ENCODE measurements at regions not wholly inside any gene's neighbourhood (a gene's known extent, or its start where the extent isn't known, plus 50 kb on each side); places are given as distances from the start of the nearest gene placed in this dataset.

DNA sequence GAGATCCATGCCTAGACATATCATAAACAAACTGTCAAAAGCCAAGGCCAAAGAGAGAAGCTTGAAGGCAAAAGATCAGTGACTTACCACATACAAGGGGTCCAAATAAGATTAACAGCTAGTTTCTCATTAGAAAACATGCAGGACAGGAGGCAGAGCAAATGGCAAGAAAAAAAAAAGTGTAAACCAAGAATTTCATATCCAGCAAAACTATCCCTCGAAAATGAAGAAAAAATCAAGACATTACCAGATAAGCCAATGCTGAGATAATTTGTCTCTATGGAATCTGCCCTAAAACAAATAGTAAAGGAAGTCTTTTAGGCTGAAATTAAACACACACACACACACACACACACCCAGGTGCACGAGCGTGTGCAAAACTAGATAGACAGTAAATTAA is 99.6 kb upstream of the NSMCE3 start:
- DNase-seq (ENCODE audit: low read depth in 2 of 2): no peak

DNA sequence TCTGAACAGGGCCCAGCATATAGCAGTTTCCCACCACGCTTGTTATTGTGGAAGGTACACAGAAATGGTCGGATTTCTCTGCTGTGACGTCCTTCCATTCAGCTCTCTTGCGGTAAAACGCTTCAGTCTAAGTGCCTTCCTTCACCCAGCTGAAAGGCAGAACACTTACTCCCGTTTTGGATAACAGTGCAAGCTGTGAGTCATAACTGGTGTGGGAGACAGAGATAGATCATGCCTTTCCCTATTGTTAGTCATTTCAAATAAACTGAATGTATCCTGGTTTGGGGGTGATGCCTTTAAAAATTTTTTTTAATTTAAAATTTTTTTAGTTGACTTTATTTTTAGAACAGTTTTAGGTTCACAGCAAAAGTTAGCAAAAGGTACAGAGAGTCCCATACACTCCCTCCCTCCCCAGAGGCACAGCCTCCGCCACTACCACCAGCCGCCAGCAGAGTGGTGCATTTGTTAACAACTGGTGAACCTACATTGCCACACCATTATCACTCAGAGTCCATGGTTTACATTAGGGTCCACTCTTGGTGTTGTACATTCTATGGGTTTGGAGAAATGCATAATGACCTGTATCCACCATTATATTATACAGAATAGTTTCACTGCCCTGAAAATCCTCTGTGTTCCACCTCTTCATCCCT is 94.9 kb upstream of the NSMCE3 start:
- DNase-seq (ENCODE audit: low read depth in 2 of 2): no peak

DNA sequence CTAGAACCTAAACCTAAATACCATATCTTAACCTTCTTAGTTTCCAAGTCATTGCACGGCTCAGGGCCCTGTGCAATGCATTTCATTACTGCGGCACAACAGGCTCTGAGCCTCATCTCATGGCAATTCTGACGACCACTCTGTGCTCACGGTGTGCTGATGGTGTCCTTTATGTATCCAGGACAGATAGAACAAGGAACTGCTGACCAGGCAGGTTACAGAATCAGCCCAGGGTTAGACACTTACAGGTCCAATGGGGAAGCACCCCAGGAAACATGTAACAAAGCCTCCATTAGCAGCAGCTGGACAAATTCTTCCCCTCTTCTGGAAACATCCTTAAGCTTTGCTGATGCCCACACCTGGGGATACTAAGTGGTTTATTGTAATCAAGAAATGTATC is 91.9 kb upstream of the NSMCE3 start:
- no peak for DNase-seq (ENCODE audit: low read depth in 2 of 2)

DNA sequence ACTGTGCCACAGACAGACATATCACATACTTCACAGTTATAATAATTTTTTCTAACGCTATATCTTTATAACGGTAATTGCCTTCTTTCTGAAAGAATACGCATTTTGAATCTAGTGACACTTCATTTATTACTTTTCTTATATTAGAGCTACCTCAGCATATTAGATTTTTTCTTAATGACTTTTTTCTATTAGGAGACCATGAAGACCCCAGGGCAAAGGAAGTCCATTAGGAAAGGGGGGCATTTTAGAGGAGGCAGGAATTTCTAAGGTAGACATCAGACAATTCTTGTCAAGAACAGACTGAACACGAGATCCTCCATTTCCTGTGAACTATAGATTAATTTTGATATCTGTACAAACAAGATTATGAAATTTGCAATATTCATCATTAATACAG is 90.5 kb upstream of the NSMCE3 start:
- DNase-seq (ENCODE audit: low read depth in 2 of 2): no peak

DNA sequence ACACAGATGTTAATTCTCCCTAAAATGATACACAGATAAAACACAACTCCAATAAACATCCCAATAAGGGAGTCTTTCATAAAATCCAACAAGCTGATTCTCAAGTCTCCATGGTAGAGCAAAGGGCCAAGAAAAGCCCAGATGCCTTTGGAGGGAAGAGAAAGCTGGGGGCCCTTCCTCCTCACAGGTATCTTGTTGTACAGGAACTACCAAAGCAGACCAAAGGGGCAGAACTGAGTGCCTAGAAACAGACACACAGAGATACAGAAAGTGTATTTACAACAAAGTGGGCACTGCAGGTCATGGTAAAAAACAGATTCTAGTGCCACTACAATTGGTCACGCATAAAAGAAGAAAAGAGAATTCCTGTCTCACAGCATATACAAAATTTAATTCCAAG is 87.2 kb upstream of the NSMCE3 start:
- no peak for DNase-seq (ENCODE audit: low read depth in 2 of 2)

DNA sequence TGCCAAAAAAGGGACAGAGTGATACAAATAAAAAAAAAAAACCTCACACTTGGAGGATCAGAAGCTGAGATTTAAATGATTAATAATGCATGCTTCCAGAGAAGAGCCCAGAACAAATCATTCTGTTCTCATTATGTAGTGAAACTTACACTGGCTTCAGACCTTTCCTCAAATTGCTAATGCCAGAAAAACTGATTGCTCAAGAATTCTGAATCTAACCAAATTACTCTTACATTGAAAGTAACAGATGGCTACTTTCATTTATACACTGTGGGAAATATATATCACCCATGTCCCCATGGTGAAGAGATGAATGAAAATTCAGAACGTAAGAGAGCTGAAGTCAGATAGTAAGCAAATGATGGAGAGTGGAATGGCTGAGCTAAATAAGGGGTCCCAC is 85.9 kb upstream of the NSMCE3 start:
- DNase-seq (ENCODE audit: low read depth in 2 of 2): no peak

DNA sequence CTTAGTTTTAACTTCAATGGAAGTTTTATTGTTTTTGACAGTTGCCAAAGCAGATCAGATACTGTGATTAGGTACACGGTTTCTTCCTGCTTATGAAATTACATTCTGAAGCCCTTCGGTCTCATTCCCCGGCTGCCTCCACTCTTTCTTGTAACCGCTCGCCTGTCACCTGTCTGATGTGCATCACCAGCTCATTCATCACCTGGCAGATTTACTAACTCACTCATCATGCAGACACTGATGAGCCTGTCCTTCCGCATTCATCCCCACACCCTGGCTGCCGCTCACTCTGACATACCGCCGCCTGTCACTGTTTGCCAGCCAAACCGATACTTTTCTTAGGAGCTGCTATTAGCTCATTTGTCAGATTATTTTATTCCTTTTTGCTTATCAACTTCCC is 82.8 kb upstream of the NSMCE3 start:
- DNase-seq (ENCODE audit: low read depth in 2 of 2): no peak

DNA sequence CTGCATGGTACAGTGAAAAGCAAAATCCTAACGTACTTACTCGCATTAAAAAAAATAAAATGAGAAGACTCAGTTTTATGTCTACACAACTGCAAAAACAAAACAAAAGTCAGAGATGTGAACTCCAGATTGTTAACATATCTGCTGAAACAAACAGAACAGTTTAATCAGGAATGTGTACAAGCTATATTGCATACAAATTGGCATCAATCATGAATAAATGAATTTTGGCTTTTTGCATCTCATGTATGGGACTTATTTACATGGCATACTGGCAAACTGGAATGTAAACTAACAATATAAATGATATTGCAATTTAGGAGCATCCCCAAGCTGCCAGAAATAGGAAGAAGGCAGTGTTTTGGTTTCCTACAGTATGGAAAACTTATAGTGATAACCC is 79.6 kb upstream of the NSMCE3 start:
- no peak for DNase-seq (ENCODE audit: low read depth in 2 of 2)

DNA sequence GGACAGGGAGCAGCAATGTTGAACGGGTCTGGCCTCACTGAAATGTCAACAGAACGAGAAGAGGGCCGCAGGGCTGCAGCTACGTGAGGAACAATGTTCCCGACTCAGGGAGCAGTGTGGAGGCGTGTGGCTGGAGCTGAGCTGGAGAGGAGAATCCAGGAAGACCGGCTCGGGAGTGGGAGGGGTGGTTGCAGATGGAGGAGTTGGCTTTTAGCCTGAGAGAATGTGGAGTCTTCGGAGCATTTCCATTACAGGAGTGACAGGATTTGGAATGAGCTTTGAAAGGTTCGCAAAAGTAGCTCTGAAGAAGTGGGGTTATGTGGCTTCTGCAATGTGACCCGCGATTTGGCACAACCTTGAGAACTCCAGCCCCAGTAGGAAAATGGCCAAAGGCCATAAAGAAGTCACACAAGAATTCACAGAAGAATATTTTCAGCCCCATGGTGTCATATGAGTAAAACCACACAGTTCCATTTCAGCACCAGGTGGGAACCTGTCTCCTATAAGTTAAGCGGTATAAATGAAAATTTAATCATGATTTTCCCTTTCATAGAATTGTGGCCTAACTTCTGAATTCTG is 78.8 kb upstream of the NSMCE3 start:
- DNase-seq (ENCODE audit: low read depth in 2 of 2): no peak

DNA sequence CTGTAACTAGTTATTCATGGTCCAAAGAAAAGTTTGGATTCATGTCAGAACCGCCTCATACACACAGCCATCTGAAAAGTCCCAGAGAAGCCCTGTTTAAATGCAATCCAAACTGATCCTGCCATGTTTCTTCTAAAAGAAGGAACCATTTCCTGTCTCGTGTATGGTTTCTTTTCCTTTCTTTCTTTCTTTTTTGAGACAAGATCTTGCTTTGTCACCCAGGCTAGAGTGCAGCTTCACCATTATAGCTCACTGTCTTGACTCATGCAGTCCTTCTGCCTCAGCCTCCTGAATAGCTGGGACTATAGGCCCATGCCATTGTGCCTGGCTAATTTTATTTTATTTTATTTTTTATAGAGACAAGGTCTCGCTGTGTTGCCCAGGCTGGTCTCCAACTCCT is 77.4 kb upstream of the NSMCE3 start:
- DNase-seq (ENCODE audit: low read depth in 2 of 2): no peak

DNA sequence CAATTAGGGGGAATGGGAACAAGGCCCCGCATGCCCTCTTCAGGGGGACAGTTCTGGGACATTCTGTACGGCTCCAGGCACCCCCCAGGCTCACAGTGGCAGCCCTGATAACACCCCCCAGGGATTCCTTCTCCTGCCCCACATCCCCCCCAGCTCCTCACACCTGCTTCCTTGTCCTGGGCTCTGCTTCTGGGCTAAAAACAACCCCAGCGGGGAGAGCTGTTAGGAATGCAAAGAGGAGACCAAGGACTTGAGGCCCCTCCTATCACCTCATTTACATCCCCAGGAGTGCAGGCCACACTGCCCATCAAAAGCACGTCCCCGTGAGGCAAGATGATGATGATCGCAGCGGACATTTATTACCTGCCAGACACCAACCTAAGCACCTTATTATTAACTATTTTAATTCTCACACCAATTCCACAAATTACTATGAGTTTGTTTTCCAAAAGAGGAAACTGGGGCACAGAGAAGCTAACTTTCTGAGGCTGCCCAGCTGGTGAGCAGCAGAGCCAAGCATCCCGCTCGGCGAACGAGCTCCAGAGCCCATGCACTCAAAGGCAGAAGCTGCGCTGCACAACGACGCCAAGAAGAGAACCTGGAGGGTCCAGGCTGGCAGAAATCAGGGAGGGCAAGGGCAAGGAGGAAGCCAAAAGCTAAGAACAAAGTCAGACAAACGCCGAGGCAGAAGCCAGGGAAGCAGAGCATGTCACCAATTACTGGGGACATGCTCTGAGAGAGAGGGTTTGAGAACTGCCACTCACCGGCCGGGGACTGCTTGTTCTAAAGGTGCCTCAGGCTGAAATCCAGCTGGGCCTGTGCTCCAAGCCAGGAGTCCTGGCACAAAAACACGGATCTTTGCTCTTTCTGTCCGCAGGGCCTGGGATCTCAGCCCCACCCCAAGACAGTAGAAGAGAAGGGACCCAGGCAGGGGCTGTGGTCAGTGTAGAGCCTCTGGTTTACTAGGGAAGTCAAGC is 76.2 kb upstream of the NSMCE3 start:
- no peak for DNase-seq (ENCODE audit: low read depth in 2 of 2)

DNA sequence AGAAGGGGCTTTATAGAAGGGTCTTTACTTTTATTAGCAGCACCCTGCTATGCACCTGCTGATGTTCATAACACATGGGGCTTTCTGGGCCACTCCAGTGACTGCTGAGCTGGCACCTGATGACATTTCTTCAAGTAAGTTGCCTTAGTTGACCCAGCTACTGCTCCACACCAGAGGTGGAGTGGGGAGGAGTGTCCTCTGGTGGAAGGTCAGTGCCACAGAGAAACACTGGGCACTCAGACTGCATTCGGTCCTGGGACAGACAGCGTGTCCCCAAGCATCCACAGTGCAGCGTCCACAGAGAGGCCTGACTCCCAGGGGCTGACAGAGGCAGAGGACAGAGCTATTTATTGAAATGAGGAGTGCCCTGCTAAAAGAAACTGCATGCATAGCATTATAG is 74.9 kb upstream of the NSMCE3 start:
- no peak for DNase-seq (ENCODE audit: low read depth in 2 of 2)

DNA sequence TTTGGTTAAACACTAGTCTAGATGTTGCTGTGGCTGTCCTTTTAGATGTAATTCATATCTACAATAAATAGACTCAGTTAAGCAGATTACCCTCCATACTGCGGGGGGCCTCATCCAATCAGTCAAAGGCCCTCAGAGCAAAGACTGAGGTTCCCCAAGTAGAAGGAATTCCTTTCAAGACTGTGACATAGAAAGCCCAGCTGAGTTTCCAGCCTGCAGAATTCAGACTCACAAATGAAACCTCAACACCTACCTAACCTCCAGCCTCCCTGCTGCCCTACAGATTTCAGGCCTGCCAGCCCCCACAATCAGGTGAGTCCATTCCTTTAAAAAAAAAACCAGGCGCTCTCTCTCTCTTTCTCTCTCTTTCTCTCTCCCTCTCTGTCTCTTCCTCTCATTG is 73.6 kb upstream of the NSMCE3 start:
- no peak for DNase-seq (ENCODE audit: low read depth in 2 of 2)

DNA sequence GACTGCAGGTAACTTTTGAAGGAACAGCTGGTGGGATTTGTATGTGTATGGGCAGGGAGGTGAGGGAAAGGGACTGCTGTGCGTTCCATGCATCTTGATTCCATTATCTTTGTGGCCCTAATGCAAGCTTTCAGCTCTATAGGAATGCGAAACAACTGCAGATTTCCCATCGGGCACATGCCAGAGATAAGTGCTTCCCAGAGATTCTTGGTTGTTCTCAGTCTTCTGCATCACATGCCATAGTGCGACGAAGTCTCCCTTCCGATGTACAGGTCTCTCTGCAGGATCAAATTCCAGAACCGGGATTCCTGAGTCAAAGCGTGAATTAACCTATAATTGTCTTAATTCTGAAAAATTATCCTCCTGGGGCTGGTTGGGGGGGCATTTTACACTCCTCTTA is 72.6 kb upstream of the NSMCE3 start:
- DNase-seq (ENCODE audit: low read depth in 2 of 2): no peak

DNA sequence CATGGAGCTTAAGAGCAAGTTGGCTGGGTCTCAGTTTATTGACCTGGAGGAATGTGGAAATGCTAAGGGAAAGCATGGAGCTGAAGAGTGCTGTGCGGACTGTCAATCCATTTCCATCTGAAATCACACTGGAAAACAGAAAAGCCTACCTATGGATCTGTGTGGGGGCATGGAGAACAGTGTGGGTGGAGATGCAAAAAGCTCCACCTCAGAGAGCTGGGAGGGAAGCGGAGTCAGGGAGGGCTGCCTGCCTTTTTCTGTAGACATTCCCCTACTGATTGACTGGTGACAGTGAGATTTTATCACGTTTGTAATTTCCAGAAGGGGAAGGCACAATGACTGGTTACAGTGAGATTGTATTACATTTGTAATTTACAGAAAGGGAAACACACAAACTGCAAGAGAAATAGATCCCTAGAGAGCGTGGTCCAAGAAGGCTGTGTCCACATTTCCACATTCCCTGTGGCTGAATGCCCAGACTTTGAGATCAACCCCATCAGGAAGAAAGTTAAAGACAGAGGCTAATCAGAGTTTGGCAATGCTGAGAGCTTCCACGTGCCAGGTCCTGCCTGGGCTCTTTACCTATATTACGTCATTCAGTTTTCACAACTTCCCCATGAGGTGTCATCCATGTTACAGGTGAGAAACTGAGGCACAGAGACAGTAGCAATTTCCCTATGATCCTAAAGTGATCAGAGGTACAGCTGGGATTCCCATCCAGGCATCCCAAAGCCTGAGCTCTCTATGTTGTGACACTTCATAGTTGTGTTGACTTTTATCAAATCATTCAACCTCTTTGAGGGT is 67.7 kb upstream of the NSMCE3 start:
- no peak for DNase-seq (ENCODE audit: low read depth in 2 of 2)

DNA sequence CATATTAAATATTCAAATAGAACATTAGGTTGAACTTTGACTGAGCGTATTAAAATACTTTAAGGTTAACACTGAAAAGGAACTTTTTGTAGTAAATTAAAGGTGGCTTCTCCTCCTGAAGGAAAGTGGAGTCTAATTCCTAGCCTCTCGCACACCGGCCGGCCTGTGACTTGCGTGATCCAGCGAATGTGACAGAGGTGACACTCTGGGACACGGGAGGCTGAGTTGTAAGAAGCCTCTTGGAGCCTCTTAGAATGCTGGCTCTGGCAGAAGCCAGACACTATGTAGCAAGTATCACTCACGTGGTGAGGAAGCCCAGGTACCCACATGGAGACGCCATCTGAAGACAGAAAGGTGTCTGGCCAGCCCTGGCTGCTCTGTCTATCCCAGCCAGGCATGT is 64.9 kb upstream of the NSMCE3 start:
- no peak for DNase-seq (ENCODE audit: low read depth in 2 of 2)

DNA sequence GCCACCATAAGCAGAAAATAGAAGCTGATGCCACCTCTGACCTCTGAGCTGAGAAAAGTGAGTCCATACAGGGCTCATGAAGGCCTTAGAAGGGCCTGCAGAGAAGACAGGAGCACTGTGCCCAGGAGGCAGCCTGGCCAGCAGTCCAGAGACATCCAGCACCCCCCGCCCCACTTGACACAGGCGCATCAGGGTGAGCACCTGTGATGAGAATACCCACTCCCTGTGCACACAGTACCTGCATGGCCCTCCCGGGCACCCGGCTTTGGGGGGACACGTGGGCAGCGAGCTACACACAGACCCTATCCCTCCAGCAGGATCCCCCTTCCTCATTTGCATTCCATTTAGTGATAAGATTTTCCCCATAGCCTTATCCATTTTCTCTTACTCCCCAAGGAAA is 63.6 kb upstream of the NSMCE3 start:
- no peak for DNase-seq (ENCODE audit: low read depth in 2 of 2)

DNA sequence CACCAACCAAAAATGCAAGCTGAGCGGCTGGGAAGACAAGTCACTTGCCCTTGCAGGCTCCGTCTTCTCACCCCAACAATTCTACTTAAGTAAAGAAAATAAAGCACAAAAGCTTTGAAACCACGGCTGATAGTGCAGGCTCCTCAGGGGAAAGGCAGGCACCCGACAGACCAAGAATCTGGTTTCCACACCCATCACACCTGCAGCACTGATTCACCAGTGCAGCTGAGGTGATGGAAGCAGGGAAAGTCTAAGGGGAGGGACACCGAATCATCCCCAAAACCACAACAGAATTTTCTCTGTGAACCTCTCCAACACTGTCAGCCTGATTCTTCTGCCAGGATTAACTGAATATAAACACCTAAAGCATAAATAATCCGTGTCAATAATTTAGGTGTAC is 62.0 kb upstream of the NSMCE3 start:
- no peak for DNase-seq (ENCODE audit: low read depth in 2 of 2)

DNA sequence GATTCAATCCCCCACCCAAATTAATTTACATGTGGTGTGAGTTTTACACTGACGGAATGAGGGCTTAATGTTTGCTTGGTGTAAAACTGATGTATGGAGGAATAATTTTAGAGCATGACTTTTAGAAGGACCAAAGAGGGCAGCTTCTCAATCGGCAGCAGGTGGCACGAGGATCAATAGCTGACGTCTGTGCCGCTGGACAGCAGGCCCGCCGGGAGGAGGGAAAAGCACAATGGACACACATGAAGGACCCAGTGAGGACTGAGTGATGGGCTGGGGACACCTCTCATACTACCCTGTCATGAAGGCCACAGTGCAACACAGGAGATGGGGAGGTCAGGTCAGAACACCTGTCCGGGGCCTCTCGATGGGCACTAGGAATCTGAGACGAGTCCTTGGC is 61.4 kb upstream of the NSMCE3 start:
- no peak for DNase-seq (ENCODE audit: low read depth in 2 of 2)

DNA sequence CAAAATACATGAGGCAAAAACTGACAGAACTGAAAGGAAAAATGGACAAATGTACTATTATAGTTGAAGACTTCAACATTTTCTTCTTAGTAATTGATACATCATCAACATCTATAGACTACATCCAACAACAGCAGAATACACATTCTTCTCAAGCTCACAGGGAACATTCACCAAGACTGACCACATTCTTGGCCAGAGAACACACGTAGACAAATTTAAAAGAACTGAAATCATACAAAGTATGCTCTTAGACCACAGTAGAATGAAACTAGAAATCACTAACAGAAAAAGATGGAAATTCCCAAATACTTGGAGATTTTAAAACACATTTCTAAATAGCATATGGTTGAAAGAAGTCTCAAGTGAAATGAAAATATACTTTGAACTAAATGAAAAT is 55.1 kb upstream of the NSMCE3 start:
- DNase-seq (ENCODE audit: low read depth in 2 of 2): no peak

DNA sequence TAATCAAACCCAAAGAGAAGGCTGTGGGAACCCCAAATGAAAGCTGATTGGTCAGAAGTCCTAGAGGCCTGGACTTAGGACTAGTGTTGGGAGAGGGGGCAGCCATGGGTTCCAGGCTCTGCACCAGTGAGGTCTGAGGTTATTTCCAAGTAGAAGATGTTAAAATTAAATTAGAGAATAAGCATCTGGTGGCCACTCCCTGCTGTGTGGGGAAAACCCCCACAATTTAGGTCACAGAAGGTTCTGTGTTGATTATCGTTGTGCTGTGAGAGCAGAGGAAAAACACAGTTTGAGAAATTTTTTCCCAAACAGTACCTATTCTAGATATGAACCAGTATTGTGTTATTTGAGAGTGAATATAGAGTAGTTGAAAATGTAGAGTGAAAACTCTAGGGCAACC is 53.9 kb upstream of the NSMCE3 start:
- no peak for DNase-seq (ENCODE audit: low read depth in 2 of 2)

DNA sequence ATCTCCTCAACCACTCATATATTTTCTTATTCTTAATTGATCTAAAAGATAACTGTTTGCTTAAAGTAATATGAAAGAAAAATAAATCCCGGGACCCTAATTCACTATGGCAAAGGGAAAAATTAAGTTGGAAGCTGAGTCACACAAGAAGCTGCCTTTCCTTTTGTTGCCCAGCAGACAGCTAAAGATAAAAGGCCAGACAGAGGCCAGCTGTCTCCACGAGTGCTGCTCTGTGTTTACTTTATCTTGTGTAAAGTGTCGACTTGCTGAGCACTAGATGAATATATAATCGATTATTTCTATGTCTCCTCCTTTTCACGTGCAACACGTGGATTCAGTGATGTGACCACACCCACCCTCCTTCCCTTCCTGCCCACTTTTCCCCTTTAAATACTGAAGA is 52.8 kb upstream of the NSMCE3 start:
- no peak for DNase-seq (ENCODE audit: low read depth in 2 of 2)
